NCI-H2196 (cell line): ENCODE measurements at regions not wholly inside any gene's neighbourhood (a gene's known extent, or its start where the extent isn't known, plus 50 kb on each side); places are given as distances from the start of the nearest gene placed in this dataset.

Experiments
- DNase-seq: peaks from one replicate; lab custom pipeline; 2025; ENCODE audit not compliant: unreplicated experiment; lab: John Stamatoyannopoulos, UW

GRCh38 chr2:240225660-240226475, 85.4 kb upstream of the OTOS start:
- no peak for DNase-seq

DNA sequence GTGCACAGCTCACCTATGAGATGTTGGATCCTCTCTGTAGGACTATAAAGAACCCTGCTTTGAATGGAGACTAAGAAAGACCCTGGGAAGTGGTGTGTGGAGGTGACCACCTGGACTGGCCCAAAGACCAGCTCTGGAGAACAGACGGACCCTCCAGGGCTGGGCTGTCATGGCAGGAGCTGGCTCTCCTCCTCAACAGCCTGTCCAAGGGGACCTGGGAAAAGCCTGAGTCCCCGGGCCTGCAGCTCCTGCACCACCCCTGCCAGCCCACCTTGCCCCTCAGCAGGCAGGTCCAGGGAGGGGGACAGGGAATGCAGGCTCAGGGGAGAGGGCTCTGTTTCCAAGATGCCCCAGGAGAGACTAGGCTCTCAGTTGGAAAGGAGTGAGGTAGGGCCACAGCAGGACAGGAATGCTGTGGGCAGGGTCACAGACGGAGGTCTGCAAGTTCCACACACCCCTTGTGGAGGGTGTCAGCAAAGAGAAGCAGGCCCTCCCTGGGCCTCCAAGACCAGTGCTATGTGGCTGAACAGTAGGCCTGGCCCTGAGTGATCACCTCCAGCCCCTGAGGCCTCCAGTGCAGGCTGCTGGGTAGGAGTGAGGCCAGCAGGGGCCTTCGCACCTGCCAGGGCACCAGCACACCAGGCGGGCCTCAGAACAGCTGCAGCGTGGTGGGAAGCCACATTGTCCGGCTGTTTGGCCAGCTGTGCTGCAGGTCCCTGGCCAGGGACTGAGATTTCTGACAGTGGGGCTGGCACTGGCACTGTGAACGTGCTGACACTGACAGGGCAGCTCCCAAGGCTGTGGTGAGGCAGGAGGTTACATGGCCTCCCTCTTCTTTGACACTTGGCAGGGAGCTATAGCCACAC, 86.4 kb upstream of the OTOS start:
- DNase-seq, result no peak

- DNase-seq, result no peak
Observed at GRCh38 chr2:240227538-240228428, 87.3 kb upstream of the OTOS start.

- no peak for DNase-seq
Observed at GRCh38 chr2:240229005-240229404, 88.5 kb upstream of the OTOS start.

- no peak for DNase-seq
Observed at GRCh38 chr2:240229603-240230235, 89.3 kb upstream of the OTOS start.

- DNase-seq, result no peak
Observed at GRCh38 chr2:240230291-240230931, 90.0 kb upstream of the OTOS start.

DNA sequence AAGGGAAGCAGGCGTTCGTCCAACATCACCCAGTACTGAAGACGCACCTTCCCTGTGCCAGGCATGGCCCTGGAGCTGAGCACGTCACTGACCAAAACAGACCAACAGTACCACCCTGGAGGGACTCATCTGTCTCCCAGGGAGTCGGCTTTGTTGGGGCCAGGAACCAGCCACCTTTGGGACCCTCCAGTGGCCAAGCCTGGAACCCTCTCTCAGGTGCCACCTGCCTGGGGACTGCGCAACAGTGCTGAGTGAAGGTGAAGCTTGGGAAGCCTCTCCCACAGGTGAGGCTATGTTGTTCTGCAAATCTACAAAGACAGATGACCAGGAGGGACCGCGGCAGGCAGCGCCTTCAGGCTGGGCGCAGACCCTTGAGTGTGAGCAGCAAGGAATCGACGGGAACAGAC, 91.4 kb upstream of the OTOS start:
- DNase-seq, result no peak

DNA sequence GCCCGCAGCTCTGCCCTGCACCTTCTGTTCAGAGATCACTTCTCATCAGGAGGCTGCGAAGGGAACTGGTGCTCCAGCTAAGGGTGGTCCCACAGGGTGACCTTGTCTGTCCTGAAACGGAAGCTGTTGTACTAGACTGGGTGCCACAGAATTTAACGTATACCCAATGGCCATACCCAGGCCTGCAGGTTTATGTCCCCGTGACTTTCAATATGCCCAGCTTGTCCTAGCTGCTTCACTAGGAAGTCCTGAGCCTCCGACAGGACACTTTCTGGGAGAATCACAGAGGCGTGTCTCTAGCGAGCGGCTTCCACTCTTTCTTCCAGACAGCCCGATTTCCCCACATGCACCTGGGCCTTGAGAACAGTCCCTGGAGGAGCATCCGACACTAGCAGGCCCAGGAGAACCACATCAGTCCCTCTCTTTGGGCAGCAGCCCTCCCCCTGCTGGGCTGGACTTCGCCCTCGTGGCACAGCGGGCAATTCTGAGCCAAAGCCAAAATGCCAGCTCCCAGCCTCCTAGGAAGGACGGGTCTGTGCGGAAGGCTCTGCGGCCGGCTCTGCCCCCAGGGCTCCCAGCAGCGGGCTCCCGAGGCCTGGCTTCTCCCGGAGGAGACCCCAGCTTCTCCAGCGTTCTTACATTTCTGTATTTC, 91.9 kb upstream of the OTOS start:
- DNase-seq, result no peak

DNA sequence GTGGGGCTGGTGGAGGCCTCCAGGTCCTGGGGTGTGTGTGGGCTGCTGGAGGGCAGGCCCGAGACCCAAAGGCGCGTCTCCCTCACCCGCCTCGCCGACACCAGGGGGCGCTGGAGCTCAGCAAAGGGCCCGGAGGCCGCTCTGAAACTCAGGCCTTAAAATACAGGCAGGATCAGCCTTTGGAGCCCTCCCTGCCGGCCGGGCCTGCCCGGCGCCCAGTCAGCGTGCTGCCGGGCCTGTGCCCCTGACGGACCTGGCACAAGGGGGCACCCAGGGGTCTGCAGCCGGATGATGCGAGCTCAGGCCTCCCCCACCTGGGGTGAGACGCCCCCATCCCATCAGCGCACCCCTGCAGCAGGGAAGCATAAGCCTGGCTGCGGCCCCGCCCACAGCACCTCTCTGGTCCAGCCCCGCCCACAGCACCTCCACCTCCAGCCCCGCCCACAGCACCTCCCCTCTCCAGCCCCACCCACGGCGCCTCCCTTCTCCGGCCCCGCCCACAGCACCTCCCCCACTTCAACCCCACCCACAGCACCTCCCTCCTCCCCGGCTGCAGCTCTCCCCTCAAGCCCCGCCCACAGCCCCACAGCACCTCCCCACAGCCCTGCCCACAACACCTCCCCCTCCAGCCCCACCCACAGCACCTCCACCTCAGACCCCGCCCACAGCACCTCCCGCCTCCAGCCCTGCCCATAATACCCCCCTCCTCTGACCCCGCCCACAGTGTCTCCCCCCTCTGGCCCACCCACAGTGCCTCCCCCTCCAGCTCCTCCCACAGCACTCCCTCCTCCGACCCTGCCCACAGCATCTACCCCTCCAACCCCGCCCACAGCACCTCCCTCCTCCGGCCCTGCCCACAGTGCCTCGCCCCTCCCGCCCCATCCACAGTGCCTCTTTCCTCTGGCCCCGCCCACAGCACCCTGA, 92.8 kb upstream of the OTOS start:
- peak; percentile 91 for DNase-seq

DNA sequence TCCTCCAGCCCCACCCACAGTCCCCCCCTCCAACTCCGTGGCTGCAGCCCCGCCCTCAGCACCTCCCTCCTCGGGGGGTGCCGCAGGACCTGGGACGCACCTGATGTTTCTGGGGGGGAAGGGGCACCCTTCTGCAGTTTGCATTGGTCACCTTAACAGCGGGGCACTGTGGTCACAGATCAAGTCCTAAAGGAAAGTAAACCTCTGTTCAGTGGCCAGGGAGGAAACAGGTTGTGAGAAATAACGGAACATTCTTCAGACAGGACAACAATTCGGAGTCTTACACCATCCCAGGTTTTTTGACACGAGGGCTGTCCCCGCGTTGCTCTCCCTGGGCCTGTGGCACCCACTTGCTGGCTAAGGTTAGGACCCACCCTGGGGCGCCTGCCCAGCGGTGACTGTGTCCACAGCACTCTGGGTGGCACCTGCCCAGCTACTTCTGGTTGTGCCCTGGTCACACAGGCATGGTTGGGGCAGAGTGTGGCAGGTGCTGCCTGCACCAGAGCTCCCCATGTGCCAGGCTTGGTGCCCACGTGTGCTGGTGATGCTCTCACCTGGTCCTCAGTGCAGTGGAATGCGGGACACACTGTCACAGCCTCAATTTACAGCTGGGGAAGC, 93.5 kb upstream of the OTOS start:
- DNase-seq, result no peak

DNA sequence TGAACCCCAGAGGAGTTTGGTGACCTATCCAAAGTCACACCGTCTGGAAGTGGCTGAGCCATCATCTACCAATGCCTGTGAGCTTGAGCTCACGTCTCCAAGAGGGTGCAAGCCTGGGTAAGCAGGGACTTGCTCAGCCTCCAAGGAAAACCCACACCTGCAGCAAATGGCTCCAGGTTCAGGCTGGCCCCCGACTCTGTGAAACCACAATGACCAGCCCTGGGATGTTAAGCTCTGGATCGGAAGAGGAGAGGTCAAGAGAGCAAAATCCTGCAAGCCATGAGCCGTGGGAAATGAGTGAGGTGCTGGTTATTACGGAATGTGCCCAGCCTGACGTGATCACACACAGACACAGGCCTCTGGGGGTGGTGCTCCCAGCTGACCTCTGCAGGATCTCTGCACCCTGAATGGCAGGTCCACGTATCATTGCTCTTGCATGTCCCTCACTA, 94.1 kb upstream of the OTOS start:
- DNase-seq, result no peak

- DNase-seq, result no peak
Observed at GRCh38 chr2:240235149-240235803, 94.8 kb upstream of the OTOS start.

DNA sequence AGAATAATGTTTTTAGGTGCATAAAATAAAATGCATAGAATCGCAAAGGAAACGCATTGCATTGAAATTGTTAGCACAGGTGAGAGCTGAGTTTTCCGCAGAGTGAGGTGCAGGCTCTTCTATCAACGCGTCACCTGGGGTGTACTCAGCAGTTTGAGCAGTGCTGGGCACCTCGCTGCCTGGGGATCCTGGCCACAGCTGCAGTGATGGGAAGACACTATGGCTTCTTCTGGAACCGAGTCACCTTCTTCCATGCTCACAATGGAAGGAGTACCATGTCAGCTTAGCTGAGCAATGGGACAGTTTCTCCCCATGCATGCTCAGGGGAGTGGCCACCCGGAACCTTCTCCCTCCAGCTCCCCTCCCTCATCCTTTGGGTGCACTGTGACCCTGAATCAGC, 95.4 kb upstream of the OTOS start:
- DNase-seq, result no peak

GRCh38 chr2:240236217-240237111, 96.0 kb upstream of the OTOS start:
- DNase-seq, result peak; percentile 48

- DNase-seq, result peak; percentile 41
Observed at GRCh38 chr2:240237609-240238174, 97.2 kb upstream of the OTOS start.

GRCh38 chr2:240238201-240238600, 97.7 kb upstream of the OTOS start:
- no peak for DNase-seq
